ENCODE measurements at regions not wholly inside any gene's neighbourhood (a gene's known extent, or its start where the extent isn't known, plus 50 kb on each side); places are given as distances from the start of the nearest gene placed in this dataset.
A peak's percentile ranks its signal among the peaks of the same experiment; 100 is the strongest.

GRCh38 chr4:124810827-124811226 lies 98.3 kb upstream of the ANKRD50 start:
- Histone ChIP-seq H3K4me2 (ENCODE audit: insufficient read depth in 1 of 2, low read depth in 2 of 2, low read length in 2 of 2) (no peak overlapping the region), H3K4me3 (ENCODE audit: extremely low read depth in 1 of 4, insufficient read depth in 2 of 4, low read depth in 3 of 4, low read length in 4 of 4) (no peak overlapping the region; a peak in 1 of 8 replicates), H2BK5ac (ENCODE audit: low read depth, low read length) (no peak overlapping the region), H3K27me3 (replicated peaks in 1 of 4; ENCODE audit: control insufficient read depth in 3 of 4, extremely low read depth in 1 of 4, insufficient read depth in 3 of 4, low read length in 3 of 4) (no peaks in the 10 kb centered on the region), H2AK5ac (ENCODE audit: low read depth, low read length) (no peak overlapping the region), H3K79me2 (ENCODE audit: control insufficient read depth in 1 of 2, insufficient read depth in 2 of 2, low read length in 2 of 2) (no peaks in the 10 kb centered on the region), H2BK12ac (ENCODE audit: low read depth, low read length) (no peak overlapping the region), H2BK15ac (ENCODE audit: low read length) (no peak overlapping the region), H4K5ac (ENCODE audit: insufficient read length, low read depth, low read length) (no peak overlapping the region), H4K20me1 (replicated peaks in 1 of 2; ENCODE audit: control insufficient read depth in 1 of 2, insufficient read depth in 2 of 2, low read length in 2 of 2) (no peaks in the 10 kb centered on the region), H2BK120ac (replicated peaks; ENCODE audit: low read depth, low read length) (no peak overlapping the region), H3K9ac (replicated peaks in 1 of 4; ENCODE audit: extremely low read depth in 1 of 4, low read depth in 3 of 4, low read length in 3 of 4) (no peak overlapping the region), H3K14ac (ENCODE audit: insufficient read length) (no peak overlapping the region), H3K23ac (ENCODE audit: insufficient read length) (no peak overlapping the region), H3K27ac (ENCODE audit: low read depth, low read length) (0 out of 2 replicates have a peak overlapping the region, but pooled peaks have one; percentile 3), H3K36me3 (ENCODE audit: control insufficient read depth in 2 of 4, insufficient read depth in 4 of 4, low read length in 3 of 4) (peaks cover 0 to 8% (median 2%) of the 10 kb centered on the region in 4 experiments; a peak in 4 of 8 replicates), H3K23me2 (ENCODE audit: low read depth, low read length) (no peaks in the 10 kb centered on the region), H3K4ac (replicated peaks; ENCODE audit: insufficient read length, low read depth, low read length) (no peak overlapping the region), H4K91ac (replicated peaks; ENCODE audit: insufficient read length, low read length) (no peak overlapping the region), H2BK20ac (ENCODE audit: low read length) (no peak overlapping the region), H3K4me1 (replicated peaks in 1 of 4; ENCODE audit: control insufficient read depth in 3 of 4, insufficient read depth in 4 of 4, low read length in 3 of 4) (peaks cover 0 to 4% (median 0%) of the 10 kb centered on the region in 4 experiments; a peak in 3 of 7 replicates), H3K56ac (replicated peaks; ENCODE audit: insufficient read length, low read depth, low read length) (no peak overlapping the region), H4K8ac (ENCODE audit: extremely low read depth, insufficient read depth, low read length) (no peak overlapping the region), H3K79me1 (ENCODE audit: low read depth, low read length) (no peaks in the 10 kb centered on the region), H3K9me3 (ENCODE audit: insufficient read depth in 2 of 2, low read depth in 1 of 2, low read length in 1 of 2) (peaks cover 9 to 16% of the 10 kb centered on the region in 2 experiments; a peak in 2 of 4 replicates), H2AFZ (ENCODE audit: low read length) (no peak overlapping the region), H3K18ac (ENCODE audit: extremely low read depth, low read length) (no peak overlapping the region)
- POLR2A ChIA-PET (ENCODE audit: partially characterized antibody), result no interaction called here
- FAIRE-seq (no peak), DNase-seq (ENCODE audit: low read depth in 1 of 2, low spot score in 2 of 2) (no peak)
- TF ChIP-seq RFX5 (IDR thresholded peaks at IDR 0.05; ENCODE audit: borderline replicate concordance, low read depth, low read length), result no peak
- TF ChIP-seq SP1 (IDR thresholded peaks at IDR 0.05; ENCODE audit: low read depth, low read length), result peak; percentile 42; the same call in 1 of the 2 replicates
- 0 out of 4 replicates have a peak, but pooled peaks of 1 of the 2 experiments have one; percentile 27 for TF ChIP-seq HDAC2 (IDR thresholded peaks at IDR 0.05; ENCODE audit: borderline replicate concordance in 1 of 2, low read depth in 2 of 2, low read length in 2 of 2)
- TF ChIP-seq EP300 (IDR thresholded peaks at IDR 0.05; ENCODE audit: borderline replicate concordance in 1 of 2, low read depth in 2 of 2, low read length in 2 of 2), result peak in 1 of 2 experiments; percentile 57; a peak in 1 of 3 replicates
- CTCF ChIA-PET (ENCODE audit: partially characterized antibody), result no interaction called here

All from H1 (cell line).